ENCODE measurements at regions not wholly inside any gene's neighbourhood (a gene's known extent, or its start where the extent isn't known, plus 50 kb on each side); places are given as distances from the start of the nearest gene placed in this dataset.

DNA sequence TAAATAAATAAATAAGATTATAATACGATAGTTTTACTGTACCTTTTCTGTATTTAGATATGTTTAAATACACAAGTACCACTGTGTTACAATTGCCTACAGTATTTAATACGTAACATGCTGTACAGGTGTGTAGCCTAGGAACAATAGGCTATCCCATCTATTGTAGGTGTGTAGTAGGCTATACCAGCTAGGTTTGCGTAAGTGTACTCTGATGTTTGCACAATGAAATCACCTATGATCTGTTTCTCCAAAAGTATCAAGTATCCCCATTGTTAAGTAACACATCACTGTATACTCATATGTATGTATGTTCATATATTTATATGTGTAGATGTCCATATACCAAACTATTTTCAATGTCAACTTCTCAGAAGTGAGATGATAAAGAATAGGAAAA is 118.2 kb upstream of the RND3 start:
- FAIRE-seq (no peak), DNase-seq (ENCODE audit: low read depth, low spot score) (no peak)
- intact Hi-C loops (cut with micrococcal nuclease) (no loop called here), dilution Hi-C loops (cut with MboI; ENCODE audit: extremely low pct_ligation_motif_present, low sequenced_read_pairs) (no loop called here)
- H3K27me3 ChIP-seq (ENCODE audit: control insufficient read depth in 2 of 2, insufficient read depth in 2 of 2, low read length in 2 of 2), result no peaks in the 10 kb centered on the region
- no peak overlapping the region for H2AFZ ChIP-seq (ENCODE audit: low read depth, low read length)
- no peak overlapping the region for H3K9ac ChIP-seq (replicated peaks; ENCODE audit: extremely low read depth, insufficient read depth, low read length)
- ChIA-PET POLR2A (no interaction called here), CTCF (no interaction called here)
- no TSS peak for BruUV-seq (replicated peaks)
- H3K9me3 ChIP-seq (replicated peaks; ENCODE audit: control insufficient read depth, insufficient read depth, low read length), result no peaks in the 10 kb centered on the region
- H4K20me1 ChIP-seq (replicated peaks; ENCODE audit: control insufficient read depth, extremely low read depth, insufficient read depth, low read length), result no peaks in the 10 kb centered on the region
- H3K79me2 ChIP-seq (ENCODE audit: control insufficient read depth, insufficient read depth, low read length), result no peaks in the 10 kb centered on the region
- H3K4me2 ChIP-seq (ENCODE audit: insufficient read depth, low read length), result no peak overlapping the region
- no peaks in the 10 kb centered on the region for H3K9me1 ChIP-seq (replicated peaks; ENCODE audit: control insufficient read depth, extremely low read depth, insufficient read depth, low read length)
- no peaks in the 10 kb centered on the region for H3K36me3 ChIP-seq (ENCODE audit: control insufficient read depth in 2 of 2, extremely low read depth in 1 of 2, insufficient read depth in 2 of 2, low read length in 2 of 2)
- H3K4me1 ChIP-seq (ENCODE audit: control insufficient read depth, extremely low read depth, insufficient read depth, low read length), result no peaks in the 10 kb centered on the region
- TF ChIP-seq FOS (IDR thresholded peaks at IDR 0.05; ENCODE audit: borderline replicate concordance, insufficient read depth, low read length) (no peak), EZH2 (IDR thresholded peaks at IDR 0.05; ENCODE audit: borderline replicate concordance, low read depth, low read length, severe bottlenecking) (no peak), JUN (IDR thresholded peaks at IDR 0.05; ENCODE audit: borderline replicate concordance, insufficient read depth, insufficient read length, low read depth) (no peak), MYC (IDR thresholded peaks at IDR 0.05; ENCODE audit: low read depth, low read length) (no peak), POLR2AphosphoS5 (IDR thresholded peaks at IDR 0.05; ENCODE audit: insufficient read depth, low read depth, low read length) (no peak), POLR2A (IDR thresholded peaks at IDR 0.05; ENCODE audit: low read depth, low read length) (no peak)
- no peak overlapping the region for H3K4me3 ChIP-seq (replicated peaks in 1 of 3; ENCODE audit: insufficient read depth in 1 of 3, low read depth in 1 of 3, low read length in 3 of 3)
- no peak overlapping the region for H3K27ac ChIP-seq (ENCODE audit: insufficient read depth, low read depth, low read length)

- H3K4me1 ChIP-seq (ENCODE audit: control insufficient read depth, extremely low read depth, insufficient read depth, low read length), result no peaks in the 10 kb centered on the region
- no peaks in the 10 kb centered on the region for H3K36me3 ChIP-seq (ENCODE audit: control insufficient read depth in 2 of 2, extremely low read depth in 1 of 2, insufficient read depth in 2 of 2, low read length in 2 of 2)
- dilution Hi-C loops (cut with MboI; ENCODE audit: extremely low pct_ligation_motif_present, low sequenced_read_pairs), result no loop called here
- no peak overlapping the region for H3K27ac ChIP-seq (ENCODE audit: insufficient read depth, low read depth, low read length)
- peak overlapping the region; percentile 50 for H3K4me2 ChIP-seq (ENCODE audit: insufficient read depth, low read length)
- peak overlapping the region; percentile 77 for H2AFZ ChIP-seq (ENCODE audit: low read depth, low read length)
- H3K4me3 ChIP-seq (replicated peaks in 1 of 3; ENCODE audit: insufficient read depth in 1 of 3, low read depth in 1 of 3, low read length in 3 of 3), result no peak overlapping the region
- H3K9ac ChIP-seq (replicated peaks; ENCODE audit: extremely low read depth, insufficient read depth, low read length), result no peak overlapping the region
- H3K27me3 ChIP-seq (ENCODE audit: control insufficient read depth in 2 of 2, insufficient read depth in 2 of 2, low read length in 2 of 2), result no peaks in the 10 kb centered on the region
- no peaks in the 10 kb centered on the region for H3K9me1 ChIP-seq (replicated peaks; ENCODE audit: control insufficient read depth, extremely low read depth, insufficient read depth, low read length)
- ChIA-PET POLR2A (no interaction called here), CTCF (interaction anchor here (0.6 to 3.8 kb wide), 18 partner anchors 10 to 637 kb away, joined by 3 to 20 read pairs (median 3); no protein-coding TSS in a partner anchor)
- TF ChIP-seq EZH2 (IDR thresholded peaks at IDR 0.05; ENCODE audit: borderline replicate concordance, low read depth, low read length, severe bottlenecking), result no peak
- TF ChIP-seq MYC (IDR thresholded peaks at IDR 0.05; ENCODE audit: low read depth, low read length), result no peak
- H3K9me3 ChIP-seq (replicated peaks; ENCODE audit: control insufficient read depth, insufficient read depth, low read length), result no peaks in the 10 kb centered on the region
- intact Hi-C loops (cut with micrococcal nuclease), result no loop called here
- no peaks in the 10 kb centered on the region for H4K20me1 ChIP-seq (replicated peaks; ENCODE audit: control insufficient read depth, extremely low read depth, insufficient read depth, low read length)
- no peaks in the 10 kb centered on the region for H3K79me2 ChIP-seq (ENCODE audit: control insufficient read depth, insufficient read depth, low read length)
- FAIRE-seq, result peak; percentile 59
- no TSS peak for BruUV-seq (replicated peaks)
- peak; percentile 61 for DNase-seq (ENCODE audit: low read depth, low spot score)
These were observed 114.0 kb upstream of the RND3 start for GRCh38 chr2:150601280-150602038.

All from endothelial cell of umbilical vein (primary cell).